OCI-LY7 (cell line): ENCODE measurements at regions not wholly inside any gene's neighbourhood (a gene's known extent, or its start where the extent isn't known, plus 50 kb on each side); places are given as distances from the start of the nearest gene placed in this dataset.
"Not testable (repeated sequence)": the region's sequence is repeated elsewhere in the genome, so short reads cannot be mapped to it uniquely, and the experiment has no call there.

Experiments used
- BruUV-seq: library from RNA; stranded (reverse); fragments of 400-500 nt; replicated peaks from 2 replicates; lab custom pipeline; 2021; lab: Mats Ljungman, UMichigan
- CTCF ChIA-PET: fragments of 300-600 bp; sonication (Branson Sonifier 250); formaldehyde crosslinking; loops from one replicate; lab custom pipeline; 2022; ENCODE audit warnings: antibody characterized with exemption; ENCODE audit not compliant: unreplicated experiment; lab: Charles Lee
- POLR2A ChIA-PET: fragments of 300-600 bp; sonication (Branson Sonifier 250); formaldehyde crosslinking; loops from one replicate; lab custom pipeline; 2022; ENCODE audit warnings: antibody characterized with exemption; lab: Charles Lee
- DNase-seq: peaks from one replicate; pipeline ENCODE4 v3.0.0-alpha.2; 2015; ENCODE audit warnings: low spot score
- H2AFZ ChIP-seq: fragments of 200-600 bp; sonication (generic), shearing (Covaris generic); 2 replicates; pipeline ENCODE4 v1.6.1; 2014; ENCODE audit warnings: mild to moderate bottlenecking, antibody characterized with exemption, low read length, moderate library complexity
- H3K27ac ChIP-seq: fragments of 200-600 bp; sonication (generic); 2 replicates; pipeline ENCODE4 v1.5.1; 2014; ENCODE audit warnings: mixed run types, low read depth, mild to moderate bottlenecking, moderate library complexity, low read length, inconsistent platforms; ENCODE audit not compliant: poor library complexity, severe bottlenecking
- H3K36me3 ChIP-seq: fragments of 200-600 bp; sonication (generic); 2 replicates; pipeline ENCODE4 v1.6.1; 2014; ENCODE audit warnings: mild to moderate bottlenecking, antibody characterized with exemption, low read length, moderate library complexity, mixed read lengths; ENCODE audit not compliant: insufficient read depth
- H3K4me1 ChIP-seq: fragments of 200-600 bp; sonication (generic); 2 replicates; pipeline ENCODE4 v1.5.1; 2014; ENCODE audit warnings: mild to moderate bottlenecking, low read length; ENCODE audit not compliant: insufficient read depth, poor library complexity, severe bottlenecking
- H3K4me2 ChIP-seq: fragments of 200-600 bp; sonication (generic); 2 replicates; pipeline ENCODE4 v1.6.1; 2014; ENCODE audit warnings: mild to moderate bottlenecking, low read length
- H3K4me3 ChIP-seq: fragments of 200-600 bp; sonication (generic); 2 replicates; pipeline ENCODE4 v1.5.1; 2014; ENCODE audit warnings: mild to moderate bottlenecking, low read depth, low read length; ENCODE audit not compliant: poor library complexity, severe bottlenecking
- H3K79me2 ChIP-seq: fragments of 200-600 bp; sonication (generic); 2 replicates; pipeline ENCODE4 v1.6.1; 2016; ENCODE audit warnings: low read depth, mild to moderate bottlenecking, low read length, moderate library complexity, mixed read lengths; ENCODE audit not compliant: insufficient read depth
- H3K9me2 ChIP-seq: fragments of 200-600 bp; sonication (generic); 2 replicates; pipeline ENCODE4 v1.6.1; 2016; ENCODE audit warnings: mild to moderate bottlenecking, low read length, mixed read lengths; ENCODE audit not compliant: insufficient read depth
- H3K9me3 ChIP-seq: fragments of 200-600 bp; sonication (generic); 2 replicates; pipeline ENCODE4 v1.6.1; 2014; ENCODE audit warnings: mild to moderate bottlenecking, mixed run types, low read length, mixed read lengths
- H4K20me1 ChIP-seq: fragments of 200-600 bp; sonication (generic); 2 replicates; pipeline ENCODE4 v1.6.1; 2014; ENCODE audit warnings: mild to moderate bottlenecking, antibody characterized with exemption, low read length, moderate library complexity, mixed read lengths; ENCODE audit not compliant: insufficient read depth
- CTCF ChIP-seq: fragments of 200-600 bp; sonication (generic); conservative IDR thresholded peaks from 2 replicates; pipeline ENCODE4 v1.5.1; 2014; ENCODE audit warnings: mild to moderate bottlenecking, antibody characterized with exemption, low read length, moderate library complexity, mixed read lengths
- EZH2phosphoT487 ChIP-seq: fragments of 200-600 bp; sonication (generic); IDR thresholded peaks from 2 replicates; pipeline ENCODE4 v1.6.1; 2018; ENCODE audit warnings: low read depth, borderline replicate concordance, mild to moderate bottlenecking, mixed run types, antibody characterized with exemption, low read length, moderate library complexity, mixed read lengths
- intact Hi-C: fragments of 100-400 bp; cut with micrococcal nuclease; formaldehyde crosslinking; loops from one replicate; pipeline ENCODE4 v1.10.0; 2022; ENCODE audit not compliant: unreplicated experiment

GRCh38 chr6:144497650-144498049, 212.5 kb downstream of the UTRN start:
- Histone ChIP-seq H2AFZ (no peak overlapping the region), H4K20me1 (no peaks in the 10 kb centered on the region), H3K36me3 (no peaks in the 10 kb centered on the region), H3K79me2 (no peaks in the 10 kb centered on the region), H3K9me2 (no peaks in the 10 kb centered on the region), H3K4me1 (no peaks in the 10 kb centered on the region), H3K27ac (no peak overlapping the region), H3K9me3 (no peaks in the 10 kb centered on the region), H3K4me2 (no peak overlapping the region), H3K4me3 (no peak overlapping the region)
- ChIA-PET CTCF (no interaction called here), POLR2A (interaction anchor here (0.7 kb wide), 2 partner anchors 10 to 69 kb away, joined by 3 read pairs; no protein-coding TSS in a partner anchor)
- intact Hi-C loops = no loop called here
- no TSS peak for BruUV-seq
- DNase-seq = no peak
- no peak for TF ChIP-seq EZH2phosphoT487
- TF ChIP-seq CTCF = no peak

GRCh38 chr6:144500892-144501291, 215.8 kb downstream of the UTRN start:
- ChIA-PET CTCF (no interaction called here), POLR2A (no interaction called here)
- H3K9me3 ChIP-seq = no peaks in the 10 kb centered on the region
- no TSS peak for BruUV-seq
- no peak for TF ChIP-seq EZH2phosphoT487
- TF ChIP-seq CTCF = no peak
- no peaks in the 10 kb centered on the region for H3K36me3 ChIP-seq
- no peaks in the 10 kb centered on the region for H3K9me2 ChIP-seq
- no peak overlapping the region for H3K4me2 ChIP-seq
- H3K27ac ChIP-seq = no peak overlapping the region
- no peaks in the 10 kb centered on the region for H3K79me2 ChIP-seq
- no peaks in the 10 kb centered on the region for H4K20me1 ChIP-seq
- H2AFZ ChIP-seq = no peak overlapping the region
- intact Hi-C loops = no loop called here
- H3K4me1 ChIP-seq = no peaks in the 10 kb centered on the region
- DNase-seq = no peak
- no peak overlapping the region for H3K4me3 ChIP-seq

- H3K79me2 ChIP-seq, H3K4me1 ChIP-seq, H3K4me3 ChIP-seq, H3K36me3 ChIP-seq, intact Hi-C loops, H2AFZ ChIP-seq, H3K4me2 ChIP-seq, H3K9me3 ChIP-seq, CTCF ChIA-PET, DNase-seq, H3K27ac ChIP-seq, H3K9me2 ChIP-seq, BruUV-seq, H4K20me1 ChIP-seq: not testable (repeated sequence)
- POLR2A ChIA-PET = interaction anchor here (0.7 to 1.3 kb wide), 3 partner anchors 13 to 1028 kb away, joined by 3 read pairs; no protein-coding TSS in a partner anchor
Observed at GRCh38 chr6:144505214-144505613, 220.1 kb downstream of the UTRN start.

GRCh38 chr6:144506051-144506450, 220.9 kb downstream of the UTRN start:
- H3K79me2 ChIP-seq, H2AFZ ChIP-seq, intact Hi-C loops, H3K9me2 ChIP-seq, DNase-seq, H3K9me3 ChIP-seq, POLR2A ChIA-PET, H3K4me1 ChIP-seq, CTCF ChIA-PET, H3K4me2 ChIP-seq, H3K4me3 ChIP-seq, BruUV-seq, H3K27ac ChIP-seq, H4K20me1 ChIP-seq, H3K36me3 ChIP-seq: not testable (repeated sequence)

GRCh38 chr6:144507772-144508312, 222.7 kb downstream of the UTRN start:
- H3K27ac ChIP-seq, H4K20me1 ChIP-seq, H3K36me3 ChIP-seq, CTCF ChIA-PET, H3K4me2 ChIP-seq, DNase-seq, intact Hi-C loops, H3K4me1 ChIP-seq, H3K9me3 ChIP-seq, H3K9me2 ChIP-seq, H3K4me3 ChIP-seq, H2AFZ ChIP-seq, BruUV-seq, H3K79me2 ChIP-seq, POLR2A ChIA-PET: not testable (repeated sequence)
